Hepatocyte (in vitro differentiated cells): ENCODE measurements at regions not wholly inside any gene's neighbourhood (a gene's known extent, or its start where the extent isn't known, plus 50 kb on each side); places are given as distances from the start of the nearest gene placed in this dataset.

ENCODE experiments used
- DNase-seq: peaks from one replicate; pipeline ENCODE4 v3.0.0-alpha.2; 2016; ENCODE audit warnings: low spot score
- H2AFZ ChIP-seq: fragments of 200-600 bp; sonication (generic); 2 replicates; pipeline ENCODE4 v1.6.0; 2016; ENCODE audit warnings: antibody characterized with exemption, mild to moderate bottlenecking
- H3K27ac ChIP-seq: fragments of 200-600 bp; sonication (generic); 2 replicates; pipeline ENCODE4 v1.5.1; 2016; ENCODE audit warnings: mild to moderate bottlenecking
- H3K27me3 ChIP-seq: fragments of 200-600 bp; sonication (generic); 2 replicates; pipeline ENCODE4 v1.6.1; 2016
- H3K36me3 ChIP-seq: fragments of 200-600 bp; sonication (generic); replicated peaks from 2 replicates; pipeline ENCODE4 v1.5.1; 2016; ENCODE audit warnings: low read depth; ENCODE audit not compliant: insufficient read depth
- H3K4me1 ChIP-seq: fragments of 200-600 bp; sonication (generic); 2 replicates; pipeline ENCODE4 v1.5.1; 2016; ENCODE audit warnings: mild to moderate bottlenecking, moderate library complexity; ENCODE audit not compliant: insufficient read depth
- H3K4me2 ChIP-seq: fragments of 200-600 bp; sonication (generic); 2 replicates; pipeline ENCODE4 v1.6.0; 2016
- H3K4me3 ChIP-seq: fragments of 200-600 bp; sonication (generic); 2 replicates; pipeline ENCODE4 v1.5.1; 2016; ENCODE audit warnings: mild to moderate bottlenecking
- H3K79me2 ChIP-seq: fragments of 200-600 bp; sonication (generic); 2 replicates; pipeline ENCODE4 v1.6.0; 2017; ENCODE audit warnings: mild to moderate bottlenecking
- H3K9me2 ChIP-seq: fragments of 200-600 bp; sonication (generic); replicated peaks from 2 replicates; pipeline ENCODE4 v1.6.0; 2017; ENCODE audit warnings: mild to moderate bottlenecking; ENCODE audit not compliant: insufficient read depth
- H3K9me3 ChIP-seq: fragments of 200-600 bp; sonication (generic); 2 replicates; pipeline ENCODE4 v1.5.1; 2016; ENCODE audit warnings: low read depth, mild to moderate bottlenecking
- H4K20me1 ChIP-seq: fragments of 200-600 bp; sonication (generic); 2 replicates; pipeline ENCODE4 v1.6.0; 2016; ENCODE audit warnings: mild to moderate bottlenecking; ENCODE audit not compliant: insufficient read depth, poor library complexity, severe bottlenecking
- EZH2 ChIP-seq: fragments of 200-600 bp; sonication (generic); IDR thresholded peaks from 2 replicates; pipeline ENCODE4 v1.6.1; 2016; ENCODE audit warnings: antibody characterized with exemption, mild to moderate bottlenecking, borderline replicate concordance
- EZH2phosphoT487 ChIP-seq: fragments of 200-600 bp; sonication (generic); IDR thresholded peaks from one replicate; pipeline ENCODE4 v1.6.1; 2018; ENCODE audit warnings: antibody characterized with exemption, mild to moderate bottlenecking, low read depth, moderate library complexity; ENCODE audit not compliant: unreplicated experiment, severe bottlenecking
- WGBS: methylation state at CpG from one replicate; pipeline ENCODE4 v1.1.6; 2016; ENCODE audit warnings: low lambda C conversion rate; ENCODE audit errors: missing lambda C conversion rate; 5-methylcytosine and 5-hydroxymethylcytosine counted together
- TF ChIP-seq, protein P1 (sequence below): fragments of 200-600 bp; sonication (generic); IDR thresholded peaks from 2 replicates; pipeline ENCODE4 v1.5.1; 2016; ENCODE audit warnings: antibody characterized with exemption, mild to moderate bottlenecking; ENCODE audit not compliant: poor library complexity

GRCh38 chr2:133919285-133919684, 334.6 kb upstream of the MGAT5 start:
- no peak overlapping the region for H3K4me3 ChIP-seq
- 48% methylated on average over 3 of the region's 3 CpGs for WGBS
- H4K20me1 ChIP-seq = no peaks in the 10 kb centered on the region
- H3K79me2 ChIP-seq = no peaks in the 10 kb centered on the region
- H3K9me2 ChIP-seq = no peaks in the 10 kb centered on the region
- H3K9me3 ChIP-seq = no peaks in the 10 kb centered on the region
- peak; percentile 44 for DNase-seq
- H3K4me1 ChIP-seq = no peaks in the 10 kb centered on the region
- no peak overlapping the region for H3K4me2 ChIP-seq
- no peaks in the 10 kb centered on the region for H3K36me3 ChIP-seq
- H3K27me3 ChIP-seq = no peaks in the 10 kb centered on the region
- peak overlapping the region; percentile 11 for H3K27ac ChIP-seq
- TF ChIP-seq EZH2phosphoT487 (no peak), EZH2 (no peak)
- TF ChIP-seq, protein P1, sequence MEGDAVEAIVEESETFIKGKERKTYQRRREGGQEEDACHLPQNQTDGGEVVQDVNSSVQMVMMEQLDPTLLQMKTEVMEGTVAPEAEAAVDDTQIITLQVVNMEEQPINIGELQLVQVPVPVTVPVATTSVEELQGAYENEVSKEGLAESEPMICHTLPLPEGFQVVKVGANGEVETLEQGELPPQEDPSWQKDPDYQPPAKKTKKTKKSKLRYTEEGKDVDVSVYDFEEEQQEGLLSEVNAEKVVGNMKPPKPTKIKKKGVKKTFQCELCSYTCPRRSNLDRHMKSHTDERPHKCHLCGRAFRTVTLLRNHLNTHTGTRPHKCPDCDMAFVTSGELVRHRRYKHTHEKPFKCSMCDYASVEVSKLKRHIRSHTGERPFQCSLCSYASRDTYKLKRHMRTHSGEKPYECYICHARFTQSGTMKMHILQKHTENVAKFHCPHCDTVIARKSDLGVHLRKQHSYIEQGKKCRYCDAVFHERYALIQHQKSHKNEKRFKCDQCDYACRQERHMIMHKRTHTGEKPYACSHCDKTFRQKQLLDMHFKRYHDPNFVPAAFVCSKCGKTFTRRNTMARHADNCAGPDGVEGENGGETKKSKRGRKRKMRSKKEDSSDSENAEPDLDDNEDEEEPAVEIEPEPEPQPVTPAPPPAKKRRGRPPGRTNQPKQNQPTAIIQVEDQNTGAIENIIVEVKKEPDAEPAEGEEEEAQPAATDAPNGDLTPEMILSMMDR = no peak
- no peak overlapping the region for H2AFZ ChIP-seq

DNA sequence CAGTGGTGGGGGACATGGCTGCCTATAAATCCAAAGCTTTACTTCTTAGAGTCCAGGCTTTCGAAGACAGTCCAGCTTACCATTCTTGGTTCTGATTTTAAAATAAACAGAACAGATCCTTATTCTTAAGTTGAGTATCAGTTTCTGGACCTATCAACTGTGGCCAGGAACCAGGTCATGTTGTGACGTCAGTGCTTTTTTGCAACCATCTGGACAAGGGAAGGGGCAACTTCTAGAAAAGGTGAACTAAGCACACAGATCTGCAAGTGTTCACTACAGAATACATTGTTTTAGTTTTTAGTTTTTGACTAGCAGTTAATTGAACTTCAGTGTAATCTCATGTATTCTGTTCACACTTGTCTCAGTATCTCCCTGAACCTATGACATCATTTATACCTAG, 326.0 kb upstream of the MGAT5 start:
- TF ChIP-seq, protein P1 = no peak
- TF ChIP-seq EZH2phosphoT487 = no peak
- no peak for TF ChIP-seq EZH2
- WGBS = 96% methylated on average over 2 of the region's 2 CpGs
- Histone ChIP-seq H3K9me3 (no peaks in the 10 kb centered on the region), H3K4me3 (no peak overlapping the region), H3K4me2 (no peak overlapping the region), H3K9me2 (no peaks in the 10 kb centered on the region), H3K27me3 (no peaks in the 10 kb centered on the region), H4K20me1 (no peaks in the 10 kb centered on the region), H3K36me3 (no peaks in the 10 kb centered on the region), H3K79me2 (no peaks in the 10 kb centered on the region), H2AFZ (no peak overlapping the region), H3K4me1 (no peaks in the 10 kb centered on the region), H3K27ac (no peak overlapping the region)
- DNase-seq = no peak

DNA sequence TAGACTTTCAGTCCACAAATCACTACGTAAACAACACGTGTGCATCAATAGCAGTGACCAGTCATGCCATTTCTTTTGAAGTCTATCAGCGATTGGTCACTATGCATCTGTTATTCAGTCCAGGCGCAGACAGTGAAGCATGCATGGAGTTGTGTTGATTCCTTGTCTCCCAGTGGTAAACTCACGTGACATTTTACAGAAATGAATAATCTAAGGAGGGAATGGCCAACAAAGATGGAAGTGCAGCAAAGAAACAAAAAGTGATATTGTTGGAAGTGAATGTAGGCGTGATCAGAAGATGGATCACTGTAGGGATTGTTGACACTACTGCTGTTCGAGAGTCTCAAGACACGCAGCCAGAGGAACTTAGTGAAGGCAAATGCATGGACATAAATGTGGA, 317.8 kb upstream of the MGAT5 start:
- Histone ChIP-seq H3K4me3 (no peak overlapping the region), H3K27ac (no peak overlapping the region), H4K20me1 (no peaks in the 10 kb centered on the region), H3K4me2 (no peak overlapping the region), H2AFZ (no peak overlapping the region), H3K4me1 (no peaks in the 10 kb centered on the region), H3K9me3 (no peaks in the 10 kb centered on the region), H3K9me2 (no peaks in the 10 kb centered on the region), H3K27me3 (no peaks in the 10 kb centered on the region), H3K79me2 (no peaks in the 10 kb centered on the region), H3K36me3 (no peaks in the 10 kb centered on the region)
- no peak for DNase-seq
- 85% methylated on average over 8 of the region's 8 CpGs for WGBS
- TF ChIP-seq EZH2phosphoT487 (no peak), EZH2 (no peak)
- TF ChIP-seq, protein P1 = no peak

DNA sequence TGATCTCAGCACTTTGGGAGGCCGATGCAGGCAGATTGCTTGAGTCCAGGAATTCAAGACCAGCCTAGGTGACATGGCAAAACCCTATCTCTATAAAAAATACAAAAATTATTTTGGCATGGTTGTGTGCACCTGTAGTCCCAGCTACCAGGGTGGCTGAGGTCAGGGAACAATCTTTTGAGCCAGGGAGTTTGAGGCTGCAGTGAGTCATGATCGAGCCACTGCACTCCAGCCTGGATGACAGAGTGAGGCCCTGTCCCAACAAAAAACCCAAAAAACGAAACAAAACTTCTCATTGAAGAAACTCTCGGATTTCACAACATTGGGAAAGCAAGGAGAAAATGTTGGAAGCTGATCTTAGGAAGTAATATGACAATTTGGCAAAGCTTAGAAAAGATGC, 317.3 kb upstream of the MGAT5 start:
- no peak for DNase-seq
- WGBS = 85% methylated on average over 4 of the region's 4 CpGs
- Histone ChIP-seq H3K27ac (no peak overlapping the region), H2AFZ (no peak overlapping the region), H4K20me1 (no peaks in the 10 kb centered on the region), H3K79me2 (no peaks in the 10 kb centered on the region), H3K27me3 (no peaks in the 10 kb centered on the region), H3K4me2 (no peak overlapping the region), H3K9me3 (no peaks in the 10 kb centered on the region), H3K4me3 (no peak overlapping the region), H3K4me1 (no peaks in the 10 kb centered on the region), H3K9me2 (no peaks in the 10 kb centered on the region), H3K36me3 (no peaks in the 10 kb centered on the region)
- TF ChIP-seq EZH2phosphoT487 (no peak), EZH2 (no peak)
- TF ChIP-seq, protein P1 = no peak
